Sigmoid colon (tissue), 6 donors: ENCODE measurements at regions not wholly inside any gene's neighbourhood (a gene's known extent, or its start where the extent isn't known, plus 50 kb on each side); places are given as distances from the start of the nearest gene placed in this dataset.
"Not testable (repeated sequence)": the region's sequence is repeated elsewhere in the genome, so short reads cannot be mapped to it uniquely, and the experiment has no call there.

Source experiments
- DNase-seq: peaks from one replicate; pipeline ENCODE4 v3.0.0-alpha.2; 2019
- H3K27ac ChIP-seq, 4 donors: fragments of 200-600 bp; sonication (generic); one replicate each; pipeline ENCODE4 v1.5.1; 2016 to 2019; ENCODE audit warnings: mild to moderate bottlenecking in 1 of 4
- H3K27me3 ChIP-seq, 3 donors: fragments of 200-600 bp; sonication (generic); one replicate each; pipeline ENCODE4 v1.5.1; 2019; ENCODE audit warnings: mild to moderate bottlenecking in 1 of 3
- H3K36me3 ChIP-seq, 4 donors: fragments of 200-600 bp; sonication (generic); one replicate each; pipeline ENCODE4 v1.5.1; 2016 to 2019
- H3K4me1 ChIP-seq, 4 donors: fragments of 200-600 bp; sonication (generic); one replicate each; pipeline ENCODE4 v1.5.1; 2017 to 2019
- H3K4me3 ChIP-seq, 4 donors: fragments of 200-600 bp; sonication (generic); one replicate each; pipeline ENCODE4 v1.5.1; 2017 to 2019; ENCODE audit warnings: mild to moderate bottlenecking in 2 of 4, moderate library complexity in 1 of 4
- H3K9me3 ChIP-seq, 4 donors: fragments of 200-600 bp in 3 of 4; sonication (generic) in 3 of 4; one replicate each; pipeline versions ENCODE4 v1.5.1 to v1.6.1; 2013 to 2019
- CTCF ChIP-seq, 4 experiments: fragments of 450-650 bp in 3 of 4; fragments of 200-600 bp in 1 of 4; IDR thresholded peaks; one replicate each; pipeline ENCODE4 v1.5.1; 2016 to 2019; ENCODE audit warnings: antibody characterized with exemption in 4 of 4, mild to moderate bottlenecking in 3 of 4, moderate library complexity in 2 of 4
- EP300 ChIP-seq, 4 donors: sonication (generic); formaldehyde crosslinking; IDR thresholded peaks; one replicate each; pipeline ENCODE4 v1.6.1; 2017; ENCODE audit warnings: antibody characterized with exemption in 4 of 4
- POLR2A ChIP-seq, 2 donors: fragments of 450-650 bp; IDR thresholded peaks; one replicate each; pipeline ENCODE4 v1.6.1; 2016; ENCODE audit warnings: antibody characterized with exemption in 2 of 2, mild to moderate bottlenecking in 2 of 2, moderate library complexity in 2 of 2
- POLR2AphosphoS5 ChIP-seq, 4 donors: sonication (generic); formaldehyde crosslinking; IDR thresholded peaks; one replicate each; pipeline ENCODE4 v1.6.1; 2017; ENCODE audit warnings: antibody characterized with exemption in 4 of 4
- WGBS, 2 donors: extraction: QIAGEN DNeasy Blood & Tissue Kit; methylation state at CpG; one replicate each; pipeline ENCODE4 v1.1.7; 2013; 5-methylcytosine and 5-hydroxymethylcytosine counted together
- intact Hi-C: fragments of 100-400 bp; cut with DNase I; formaldehyde crosslinking; loops from one replicate; pipeline ENCODE4 v1.15.1; 2023
- donor health status: healthy with polysubstance abuse.
- donor health status: healthy.

GRCh38 chr12:67790660-67791059, 142.1 kb downstream of the DYRK2 start:
- Histone ChIP-seq H3K27me3 (no peaks in the 10 kb centered on the region), H3K27ac (no peak overlapping the region), H3K4me3 (no peak overlapping the region), H3K9me3 (no peaks in the 10 kb centered on the region), H3K4me1 (peaks cover 0 to 9% (median 2%) of the 10 kb centered on the region in 4 donors), H3K36me3 (no peaks in the 10 kb centered on the region)
- DNase-seq = no peak
- 95 to 96% methylated on average over 2 of the region's 2 CpGs for WGBS, 2 donors
- intact Hi-C loops = no loop called here
- TF ChIP-seq POLR2AphosphoS5 (IDR thresholded peaks at IDR 0.05) (no peak), CTCF (IDR thresholded peaks at IDR 0.05) (no peak), EP300 (IDR thresholded peaks at IDR 0.05) (no peak), POLR2A (IDR thresholded peaks at IDR 0.05) (no peak)

GRCh38 chr12:67791362-67791761, 142.8 kb downstream of the DYRK2 start:
- H3K27me3 ChIP-seq, intact Hi-C loops, H3K27ac ChIP-seq, H3K36me3 ChIP-seq, H3K9me3 ChIP-seq, H3K4me3 ChIP-seq, DNase-seq, H3K4me1 ChIP-seq: not testable (repeated sequence)
- WGBS, 2 donors = 95 to 98% methylated on average over 3 of the region's 3 CpGs

- Histone ChIP-seq H3K36me3 (no peaks in the 10 kb centered on the region), H3K27me3 (no peaks in the 10 kb centered on the region), H3K4me3 (no peak overlapping the region), H3K27ac (no peak overlapping the region), H3K9me3 (no peaks in the 10 kb centered on the region), H3K4me1 (peaks cover 0 to 18% (median 8%) of the 10 kb centered on the region in 4 donors)
- intact Hi-C loops = no loop called here
- WGBS, 2 donors = 91 to 94% methylated on average over 12 of the region's 12 CpGs
- TF ChIP-seq POLR2A (IDR thresholded peaks at IDR 0.05) (no peak), POLR2AphosphoS5 (IDR thresholded peaks at IDR 0.05) (no peak), EP300 (IDR thresholded peaks at IDR 0.05) (no peak), CTCF (IDR thresholded peaks at IDR 0.05) (no peak)
- DNase-seq = no peak
Observed at GRCh38 chr12:67792185-67792584, 143.6 kb downstream of the DYRK2 start.

GRCh38 chr12:67794161-67794560, 145.6 kb downstream of the DYRK2 start:
- peaks cover 0 to 29% (median 24%) of the 10 kb centered on the region in 4 donors for H3K4me1 ChIP-seq
- H3K4me3 ChIP-seq = no peak overlapping the region
- no peak for TF ChIP-seq CTCF (IDR thresholded peaks at IDR 0.05)
- TF ChIP-seq EP300 (IDR thresholded peaks at IDR 0.05) = no peak
- no peak for TF ChIP-seq POLR2AphosphoS5 (IDR thresholded peaks at IDR 0.05)
- no peak for TF ChIP-seq POLR2A (IDR thresholded peaks at IDR 0.05)
- 88% methylated on average over 2 of the region's 2 CpGs for WGBS, 2 donors
- DNase-seq = no peak
- H3K36me3 ChIP-seq = no peaks in the 10 kb centered on the region
- H3K9me3 ChIP-seq = no peaks in the 10 kb centered on the region
- no peaks in the 10 kb centered on the region for H3K27me3 ChIP-seq
- no peak overlapping the region for H3K27ac ChIP-seq
- intact Hi-C loops = no loop called here

- Histone ChIP-seq H3K27me3 (no peaks in the 10 kb centered on the region), H3K9me3 (no peaks in the 10 kb centered on the region), H3K4me3 (no peak overlapping the region), H3K4me1 (peaks cover 0 to 31% (median 27%) of the 10 kb centered on the region in 4 donors), H3K36me3 (no peaks in the 10 kb centered on the region), H3K27ac (no peak overlapping the region)
- intact Hi-C loops = no loop called here
- DNase-seq = no peak
- WGBS, 2 donors = 22 to 69% methylated on average over 2 of the region's 2 CpGs
- TF ChIP-seq POLR2AphosphoS5 (IDR thresholded peaks at IDR 0.05) = no peak
- no peak for TF ChIP-seq CTCF (IDR thresholded peaks at IDR 0.05)
- no peak for TF ChIP-seq POLR2A (IDR thresholded peaks at IDR 0.05)
- no peak for TF ChIP-seq EP300 (IDR thresholded peaks at IDR 0.05)
Observed at GRCh38 chr12:67795236-67795635, 146.7 kb downstream of the DYRK2 start.
